ENCODE measurements at regions not wholly inside any gene's neighbourhood (a gene's known extent, or its start where the extent isn't known, plus 50 kb on each side); places are given as distances from the start of the nearest gene placed in this dataset.

DNA sequence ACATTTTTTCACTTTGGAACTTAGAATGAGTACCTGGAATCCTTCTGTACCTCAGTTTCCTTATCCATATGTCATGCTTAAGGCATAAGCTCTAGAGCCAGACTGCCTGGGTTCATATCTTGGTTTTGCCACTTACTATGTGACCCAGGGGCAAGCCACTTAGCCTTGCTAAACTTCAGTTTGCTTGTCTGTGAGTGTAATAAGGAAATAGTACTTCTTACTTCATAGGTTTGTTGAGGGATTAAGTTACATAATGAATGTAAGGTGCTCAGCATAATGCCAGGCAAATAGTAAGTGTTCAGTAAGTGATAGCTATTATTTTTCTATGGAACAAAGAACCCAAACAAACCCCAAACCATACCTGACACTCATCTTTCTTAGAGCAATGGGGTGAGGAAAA, 225.1 kb downstream of the BCAT1 start:
- no peak for DNase-seq (ENCODE audit: low read depth in 3 of 3)

DNA sequence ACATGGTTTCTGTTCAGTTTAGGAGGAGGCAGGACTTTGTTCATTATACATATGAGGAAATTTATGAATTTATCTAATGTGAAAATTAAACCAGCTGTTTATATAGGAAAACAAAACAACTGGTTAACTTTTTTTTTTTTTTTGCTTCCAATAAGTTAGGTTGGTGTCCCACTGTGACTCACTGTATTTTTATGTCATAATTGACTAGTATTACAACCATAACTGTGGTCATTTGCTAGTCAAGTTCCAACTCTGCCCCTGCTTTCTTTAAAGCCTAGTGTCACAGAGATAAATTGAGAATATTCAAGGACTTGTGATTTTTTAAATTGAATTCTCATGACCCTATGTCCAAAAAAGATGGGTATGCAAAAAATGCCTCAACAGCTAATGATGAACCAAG, 227.7 kb downstream of the BCAT1 start:
- DNase-seq (ENCODE audit: low read depth in 3 of 3) = no peak

DNA sequence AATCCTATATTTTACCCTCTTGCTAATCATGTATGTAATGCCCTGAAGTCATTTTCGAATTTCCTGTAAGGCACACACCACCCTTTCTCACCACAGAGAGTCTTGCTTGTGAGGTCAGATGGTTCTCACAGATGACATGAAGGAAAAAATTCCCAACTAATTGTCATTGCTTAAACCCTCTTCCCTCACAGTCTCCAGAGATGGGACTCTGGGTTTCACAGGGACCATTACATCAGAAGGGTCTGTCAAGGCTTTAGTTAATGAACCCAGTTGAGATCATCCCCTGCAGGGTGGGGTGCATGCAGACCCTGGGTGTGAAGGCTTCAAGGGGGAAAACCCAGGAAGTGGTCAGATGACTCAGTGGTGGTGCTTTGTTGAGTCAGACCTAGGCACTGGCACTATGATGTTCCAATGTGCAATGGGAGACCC, 229.6 kb downstream of the BCAT1 start:
- DNase-seq (ENCODE audit: low read depth in 3 of 3) = peak in 1 of 3 experiments; percentile 3

DNA sequence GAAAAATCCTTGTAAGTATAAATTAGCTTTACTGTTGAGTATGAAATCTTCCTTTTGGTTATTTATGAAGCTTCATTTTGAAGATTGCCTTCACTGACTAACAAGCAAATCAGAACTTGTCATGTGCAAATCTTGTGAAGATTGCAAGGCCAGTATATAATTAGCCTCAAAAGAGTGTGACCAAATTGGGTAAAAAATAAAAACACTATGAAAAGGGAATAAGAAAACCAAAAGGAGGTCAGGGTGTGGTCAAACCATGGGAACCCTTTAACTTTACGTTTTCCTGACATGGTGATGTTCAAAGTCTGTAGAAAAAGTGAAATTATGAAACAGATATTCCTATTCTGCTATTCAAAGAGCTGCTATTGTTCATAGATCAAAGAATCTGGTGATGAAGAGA, 230.3 kb downstream of the BCAT1 start:
- no peak for DNase-seq (ENCODE audit: low read depth in 3 of 3)

DNA sequence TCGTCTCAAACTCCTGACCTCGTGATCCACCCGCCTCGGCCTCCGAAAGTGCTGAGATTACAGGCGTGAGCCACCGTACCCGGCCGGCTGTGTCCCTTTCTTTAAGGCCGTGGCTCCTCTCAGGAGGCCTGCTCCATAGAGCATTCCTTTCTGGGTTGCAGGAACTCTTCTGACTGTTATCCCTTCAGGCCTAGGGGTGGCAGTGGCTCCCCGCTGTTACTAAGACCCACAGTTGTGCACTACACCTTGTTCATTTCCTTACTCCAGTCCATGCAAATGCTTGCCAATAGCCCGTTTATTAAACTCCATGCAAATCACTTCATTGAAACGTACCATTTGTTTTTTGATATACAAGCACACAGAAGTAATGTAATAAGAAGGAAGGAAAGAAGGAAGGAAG, 234.7 kb downstream of the BCAT1 start:
- DNase-seq (ENCODE audit: low read depth in 3 of 3) = no peak

DNA sequence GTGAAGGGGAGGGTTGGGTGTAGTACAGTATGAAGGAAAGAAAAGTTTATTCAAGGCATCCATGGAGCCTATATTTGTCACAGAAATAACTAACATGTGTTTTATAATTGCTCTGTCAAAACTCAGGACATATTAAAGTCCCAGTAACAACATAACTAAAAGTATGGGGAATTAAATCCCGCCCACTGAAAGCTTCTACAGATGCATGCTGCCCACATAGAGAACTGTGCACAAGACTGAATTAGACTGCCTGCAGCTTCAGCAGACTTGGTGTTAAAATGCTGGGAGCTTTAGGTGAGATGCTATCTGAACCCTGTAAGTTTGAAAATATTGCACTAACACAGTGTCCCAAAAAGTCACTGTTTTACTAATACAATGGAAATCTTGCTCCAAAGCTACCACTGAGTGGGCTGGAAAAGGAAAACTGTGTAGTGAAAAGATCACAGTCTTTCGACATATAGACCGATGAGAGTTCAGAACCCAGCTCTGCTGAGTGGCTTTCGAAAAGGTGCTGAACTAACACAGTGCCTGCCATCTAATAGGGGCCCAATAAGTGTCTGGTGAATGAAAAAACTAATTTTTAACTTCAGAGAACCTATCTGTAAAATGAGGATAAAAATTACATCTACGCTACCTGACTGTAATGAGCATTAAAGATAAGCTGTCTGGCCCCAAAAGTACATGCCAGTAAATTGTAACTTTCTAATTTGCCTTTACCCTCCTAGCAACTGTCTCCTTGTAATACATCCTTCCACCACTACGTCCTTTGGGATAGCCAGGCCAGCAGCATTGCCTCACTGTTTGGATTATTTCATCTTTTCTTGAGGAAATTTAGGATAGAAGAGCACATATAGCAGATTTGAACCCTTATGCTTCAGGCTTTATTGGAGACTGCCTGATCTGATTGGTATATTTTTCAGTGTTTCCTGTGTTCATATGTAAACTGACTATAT, 237.6 kb downstream of the BCAT1 start:
- no peak for DNase-seq (ENCODE audit: low read depth in 3 of 3)

DNA sequence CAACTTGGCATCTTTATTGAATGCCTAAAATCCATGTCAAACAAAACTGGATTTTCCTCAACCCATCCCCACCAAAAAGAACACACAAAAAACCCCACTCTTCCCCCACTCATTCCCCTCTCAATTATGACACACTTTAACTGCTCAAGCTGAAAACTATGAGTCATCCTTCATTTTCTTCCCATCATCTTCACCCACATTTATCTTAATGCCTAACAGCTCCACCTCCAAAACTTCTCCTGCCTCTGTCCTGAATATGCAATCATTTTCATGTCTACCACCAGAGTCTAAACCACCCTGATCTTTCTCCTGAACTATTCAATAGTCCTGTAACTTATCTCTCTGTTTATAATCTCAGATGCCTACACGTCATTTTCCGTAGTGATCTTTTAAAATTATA, 239.7 kb downstream of the BCAT1 start:
- no peak for DNase-seq (ENCODE audit: low read depth in 3 of 3)

DNA sequence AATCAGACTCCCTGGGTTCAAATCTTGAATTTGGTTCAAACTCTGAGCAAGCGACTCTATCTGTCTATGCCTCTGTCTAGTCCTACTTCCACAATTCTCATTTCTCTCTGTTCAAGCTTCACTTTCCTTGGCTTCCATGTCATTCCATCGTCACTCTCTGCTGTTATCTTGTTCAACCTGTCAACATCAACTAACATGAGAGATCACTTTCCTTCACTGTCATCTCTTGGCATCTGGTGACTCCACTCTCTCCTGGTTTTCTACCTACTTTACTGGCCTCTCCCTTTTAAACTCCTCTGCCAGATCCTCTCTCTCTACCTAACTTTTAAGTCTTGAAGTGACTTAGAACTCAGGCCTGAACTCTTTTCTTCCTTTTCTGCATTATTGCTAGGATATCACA, 240.2 kb downstream of the BCAT1 start:
- no peak for DNase-seq (ENCODE audit: low read depth in 3 of 3)

DNA sequence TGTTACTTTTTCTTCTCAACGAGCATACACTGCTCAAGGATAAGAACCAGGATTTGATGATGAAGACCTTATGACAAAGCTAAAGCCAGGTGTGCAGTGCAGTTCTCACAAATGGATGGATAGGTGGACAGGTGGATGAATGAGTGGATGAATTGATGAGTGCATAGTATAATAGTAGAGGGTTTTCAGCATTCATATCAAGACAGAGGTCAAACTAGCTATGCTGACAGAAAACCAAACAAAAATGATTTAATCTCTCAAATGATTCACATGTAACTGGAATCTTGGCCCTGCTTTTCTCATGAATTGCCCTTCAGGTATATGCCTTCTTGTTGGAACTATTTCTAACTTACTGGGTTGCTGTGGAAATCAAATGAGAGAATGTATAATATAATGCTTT, 240.9 kb downstream of the BCAT1 start:
- no peak for DNase-seq (ENCODE audit: low read depth in 3 of 3)

DNA sequence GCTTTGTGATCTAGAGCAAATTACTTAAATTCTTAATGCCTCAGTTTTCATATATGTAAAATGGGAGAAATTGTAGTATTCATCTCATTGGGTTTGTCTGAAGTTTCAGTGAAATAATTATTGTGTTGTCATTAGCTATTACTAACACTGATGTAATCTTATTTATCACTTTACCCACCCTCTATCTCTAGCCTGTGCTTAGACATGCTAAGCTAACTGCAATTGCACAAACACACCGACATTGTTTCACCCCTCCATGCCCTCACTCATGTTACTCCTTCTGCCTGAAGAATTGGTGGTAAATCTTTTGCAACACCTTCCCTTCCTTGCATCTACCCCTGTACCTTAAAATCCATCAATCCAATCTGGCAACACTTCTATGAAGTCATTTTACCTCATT, 241.6 kb downstream of the BCAT1 start:
- no peak for DNase-seq (ENCODE audit: low read depth in 3 of 3)

DNA sequence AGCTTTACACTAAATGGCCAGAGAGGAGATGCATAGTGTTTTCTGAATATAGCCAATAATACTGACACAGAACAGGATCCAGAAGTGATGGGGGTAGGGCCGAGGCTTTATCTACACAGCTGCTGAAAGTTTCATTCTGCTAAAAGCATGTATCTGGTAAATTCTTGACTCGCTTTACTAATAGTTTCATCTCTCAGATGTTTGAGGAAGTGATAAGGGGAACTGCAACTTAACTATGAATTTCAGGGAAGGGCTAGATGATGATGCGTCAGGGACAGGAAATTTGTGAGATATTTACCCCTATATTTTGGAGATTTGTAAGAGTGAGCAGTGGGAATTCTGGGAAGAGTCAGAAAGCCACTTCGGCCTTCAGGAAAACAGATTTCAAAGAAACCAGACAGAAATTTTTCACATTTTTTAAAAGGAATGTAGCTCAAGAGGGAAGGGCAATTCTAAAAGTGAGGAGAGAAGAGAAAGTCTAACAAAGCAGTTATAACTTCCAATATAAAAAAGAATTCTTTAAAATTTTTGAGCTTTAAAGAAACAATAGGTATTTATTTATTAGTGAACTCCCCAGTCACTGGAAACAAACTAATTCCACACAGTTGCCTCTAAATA, 243.1 kb downstream of the BCAT1 start:
- no peak for DNase-seq (ENCODE audit: low read depth in 3 of 3)

DNA sequence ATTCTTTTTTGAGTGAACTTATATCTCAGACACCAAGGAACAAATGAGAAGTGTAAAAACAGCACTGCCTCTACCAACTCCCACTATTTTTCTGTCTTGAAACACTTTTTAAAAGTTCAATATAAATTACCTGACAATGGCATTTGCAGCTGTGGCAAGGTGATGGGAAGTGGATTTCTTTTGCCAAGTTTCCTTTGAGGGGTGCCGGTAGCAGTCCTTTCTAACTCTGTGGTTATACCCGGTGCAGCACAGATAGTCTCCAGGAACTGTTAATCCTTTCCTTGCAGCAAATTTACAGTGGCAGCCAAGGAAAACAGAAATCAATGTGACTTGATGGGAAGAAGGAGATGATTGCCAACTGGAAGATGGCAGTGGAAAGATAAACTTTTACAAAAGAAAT, 243.7 kb downstream of the BCAT1 start:
- DNase-seq (ENCODE audit: low read depth in 3 of 3) = no peak

DNA sequence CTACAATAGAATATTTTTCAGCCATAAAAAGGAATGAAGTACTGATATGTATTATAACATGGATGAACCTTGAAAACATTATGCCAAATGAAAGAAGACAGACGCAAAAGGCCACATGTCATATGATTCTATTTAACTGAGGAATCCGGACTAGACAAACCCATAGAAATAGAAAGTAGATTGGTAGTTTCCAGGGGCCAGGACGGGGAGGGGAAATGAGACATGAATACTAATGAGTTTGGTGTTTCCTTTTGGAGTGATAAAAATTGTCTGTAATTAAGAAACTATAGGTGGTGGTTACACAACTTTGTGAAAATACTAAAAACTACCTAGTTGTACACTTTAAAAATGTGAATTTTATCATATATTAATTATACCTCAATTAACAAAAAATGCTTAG, 247.6 kb downstream of the BCAT1 start:
- no peak for DNase-seq (ENCODE audit: low read depth in 3 of 3)

DNA sequence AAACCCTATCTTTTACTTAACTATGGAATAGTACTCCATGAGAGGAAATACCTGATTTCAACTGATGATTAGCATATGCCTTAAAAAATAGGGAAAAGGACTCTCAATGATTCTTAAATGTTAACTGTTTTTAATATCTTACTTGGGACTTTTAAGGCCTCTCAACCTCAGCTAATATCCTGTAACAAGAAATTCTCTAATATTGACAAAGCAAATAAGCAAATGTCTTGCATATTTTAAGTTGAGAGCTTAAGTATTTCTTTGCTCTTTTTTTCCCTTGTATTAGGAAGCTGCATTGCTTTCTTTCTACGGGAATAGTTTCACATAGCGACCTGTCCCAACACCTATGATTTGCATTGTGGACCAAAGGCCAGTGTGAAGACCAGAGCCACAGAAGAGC, 249.9 kb downstream of the BCAT1 start:
- no peak for DNase-seq (ENCODE audit: low read depth in 3 of 3)

DNA sequence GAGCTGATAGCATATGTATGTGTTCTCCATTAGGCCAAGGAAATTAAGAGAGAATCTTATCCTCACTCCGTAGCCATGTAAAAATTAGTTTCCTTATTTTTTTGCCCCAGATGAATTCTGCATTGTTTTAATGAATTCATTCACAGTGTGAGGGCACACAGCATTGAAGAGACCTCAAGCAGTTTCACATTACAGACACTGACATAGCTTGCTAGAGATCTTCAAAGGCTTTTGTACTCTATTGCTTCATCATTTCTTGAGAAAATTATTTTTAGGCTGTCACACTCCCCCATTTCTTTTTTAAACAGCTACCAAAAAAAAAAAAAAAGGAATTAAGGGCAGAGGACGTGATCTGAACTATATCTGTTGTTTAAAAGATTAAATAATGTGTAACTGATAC, 251.1 kb downstream of the BCAT1 start:
- DNase-seq (ENCODE audit: low read depth in 3 of 3) = no peak

DNA sequence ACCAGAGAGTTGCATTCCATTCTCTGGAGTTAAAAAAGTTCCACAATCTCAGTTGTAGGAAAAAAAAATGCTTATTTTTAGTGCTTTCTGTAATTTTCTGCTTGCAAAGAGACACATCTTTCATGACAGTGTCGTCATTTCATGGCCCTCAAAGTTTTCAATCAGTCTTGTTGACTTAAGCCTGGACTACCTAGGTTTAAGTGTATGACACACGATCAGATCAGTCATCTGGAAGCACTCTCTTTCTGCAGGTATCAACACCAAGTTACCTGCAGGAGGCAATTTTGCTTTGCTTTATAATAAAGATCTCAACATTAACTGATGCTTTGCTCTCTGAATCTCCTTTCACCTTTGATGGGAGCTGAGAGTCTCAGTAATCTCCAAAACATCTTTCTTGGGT, 251.6 kb downstream of the BCAT1 start:
- DNase-seq (ENCODE audit: low read depth in 3 of 3) = no peak

DNA sequence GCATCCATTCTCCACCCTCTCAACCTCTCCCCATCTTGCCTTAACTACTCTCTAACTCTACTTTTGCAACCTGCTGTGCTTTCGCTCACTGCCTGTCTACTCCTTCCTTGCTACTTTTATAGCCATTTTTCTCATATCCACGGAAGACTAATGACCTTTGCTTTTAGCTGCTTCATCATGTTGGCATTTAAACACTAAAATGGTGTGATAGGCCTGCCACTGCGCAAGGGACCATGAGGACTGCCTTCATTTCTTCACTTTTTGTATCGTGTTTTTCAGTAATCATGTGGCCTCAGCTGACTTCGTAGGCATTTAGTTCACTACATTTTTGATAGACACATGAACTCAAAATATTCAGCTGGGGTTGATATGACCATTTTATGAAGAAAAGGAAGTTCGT, 252.1 kb downstream of the BCAT1 start:
- DNase-seq (ENCODE audit: low read depth in 3 of 3) = no peak

DNA sequence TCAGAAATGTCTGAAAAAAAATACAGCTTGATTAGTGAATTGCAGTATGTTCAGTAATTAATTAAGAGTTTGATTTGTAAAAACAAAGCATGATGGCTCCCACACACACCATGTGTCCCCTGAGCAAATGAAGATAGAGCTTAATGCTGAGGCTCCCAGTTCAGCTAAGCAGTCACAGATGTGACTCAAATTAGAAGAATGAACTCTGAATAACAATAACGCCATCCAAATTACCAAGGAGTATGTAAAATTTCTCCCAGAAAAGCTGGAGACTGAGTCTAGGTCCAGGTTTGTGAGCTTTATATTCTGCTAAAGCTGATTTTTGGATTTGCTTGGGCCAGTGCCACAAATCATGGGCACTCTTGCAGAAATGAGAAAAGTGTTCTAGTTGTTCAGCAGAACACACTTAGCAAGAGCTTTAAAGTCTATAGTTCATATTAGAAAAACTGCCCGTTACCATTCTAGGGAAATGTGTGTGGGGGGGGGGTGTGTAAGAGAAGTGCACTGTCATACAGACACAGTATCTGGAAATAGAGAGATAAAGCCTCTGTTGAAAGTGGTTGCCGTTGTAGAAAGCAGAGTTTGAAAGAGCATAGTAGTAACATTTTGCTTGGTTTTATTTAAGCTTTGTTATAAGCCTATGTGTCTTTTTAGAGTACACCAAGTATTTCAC, 253.1 kb downstream of the BCAT1 start:
- DNase-seq (ENCODE audit: low read depth in 3 of 3) = no peak

DNA sequence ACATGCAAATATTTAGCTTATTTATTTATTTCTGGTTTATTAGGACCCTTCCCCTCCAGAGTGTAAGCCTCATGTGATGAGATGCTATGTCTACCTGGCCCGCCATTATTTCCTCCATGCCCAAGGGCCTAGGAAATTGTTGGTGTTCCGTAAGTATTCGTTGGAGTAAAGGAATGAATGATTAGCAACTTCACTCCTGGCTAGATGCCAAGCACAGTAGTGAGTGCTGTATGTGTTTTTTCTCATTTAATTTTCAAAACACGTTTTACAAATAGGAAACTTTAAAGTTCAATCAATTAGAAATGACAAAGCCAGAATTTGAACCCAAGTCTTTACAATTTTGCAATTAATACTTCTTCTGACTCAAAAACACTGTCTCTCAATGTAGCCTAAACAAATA, 253.8 kb downstream of the BCAT1 start:
- DNase-seq (ENCODE audit: low read depth in 3 of 3) = no peak

DNA sequence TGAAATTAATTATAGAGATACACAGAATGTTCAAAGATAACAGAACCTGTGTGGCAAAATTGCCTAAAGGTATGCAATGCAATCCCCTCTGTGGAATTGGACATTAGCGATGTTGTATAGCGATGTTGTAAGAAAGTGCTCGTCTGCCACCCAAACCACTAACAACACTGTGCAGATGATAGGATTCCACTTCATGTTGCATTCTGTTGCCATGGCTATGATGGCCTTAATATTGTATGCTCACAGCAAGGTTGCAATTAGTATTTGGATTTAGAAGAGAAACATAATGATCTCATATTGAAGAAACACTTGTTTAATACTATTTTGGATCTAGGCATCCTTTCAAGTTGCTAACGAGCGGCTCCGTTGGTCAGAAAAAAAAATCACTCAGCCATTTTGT, 260.3 kb downstream of the BCAT1 start:
- DNase-seq (ENCODE audit: low read depth in 3 of 3) = no peak

DNA sequence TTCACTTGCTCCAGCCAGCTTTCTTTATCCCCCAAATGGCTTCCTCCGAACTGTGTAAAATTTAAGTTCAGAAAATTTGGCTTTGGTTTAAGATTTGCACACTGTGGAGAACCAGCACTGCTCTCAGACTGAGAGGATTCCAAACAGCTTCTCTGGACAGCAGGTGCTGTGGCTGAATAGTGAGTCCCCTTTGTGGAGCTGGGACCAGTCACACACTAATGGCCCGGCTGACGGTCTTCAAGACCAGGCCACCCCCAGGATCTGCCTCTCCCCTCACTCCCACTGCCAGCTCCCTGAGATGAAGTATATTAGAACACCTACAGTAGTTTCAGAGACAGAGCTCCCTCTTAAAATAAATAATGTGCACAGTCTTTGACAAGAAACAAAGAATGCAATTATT, 267.3 kb downstream of the BCAT1 start:
- DNase-seq (ENCODE audit: low read depth in 3 of 3) = no peak

DNA sequence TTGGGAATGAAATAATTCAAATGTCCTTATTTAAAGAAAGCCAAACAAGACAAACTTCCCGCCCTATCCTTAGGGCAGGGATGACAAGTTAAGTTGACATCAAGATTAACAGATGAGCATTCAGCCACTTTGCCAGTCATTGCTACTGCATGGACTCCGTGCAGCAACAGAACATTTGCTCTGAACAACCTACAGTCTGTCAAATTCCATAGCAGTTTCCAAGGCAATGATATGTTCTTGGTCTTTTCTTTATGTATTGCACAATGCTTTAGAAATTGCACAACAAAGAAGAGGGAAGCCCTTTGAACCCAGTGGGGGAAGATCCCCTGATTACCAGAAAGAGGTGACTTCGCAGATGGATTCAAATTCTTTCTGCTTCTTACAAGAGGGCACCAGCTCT, 269.8 kb downstream of the BCAT1 start:
- DNase-seq (ENCODE audit: low read depth in 3 of 3) = no peak

DNA sequence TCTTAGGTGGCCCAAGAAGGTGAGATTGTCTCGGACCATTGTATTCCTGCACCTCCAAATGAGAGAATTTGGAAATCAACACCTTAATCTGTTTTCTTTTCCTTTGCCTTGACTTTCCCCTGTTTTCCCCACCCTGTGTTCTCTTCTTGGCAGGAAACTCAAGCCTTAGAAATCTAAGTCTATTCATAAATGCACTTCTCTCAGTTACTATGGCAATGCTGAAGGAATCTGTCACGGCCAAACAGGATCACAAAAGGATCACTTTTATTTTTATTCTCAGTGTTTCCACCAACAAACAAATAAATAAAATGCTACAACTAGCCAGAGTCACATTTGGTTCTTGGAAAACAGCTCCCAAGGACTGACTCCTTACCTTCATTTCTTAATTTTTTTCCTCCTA, 270.5 kb downstream of the BCAT1 start:
- no peak for DNase-seq (ENCODE audit: low read depth in 3 of 3)
